GM21423 (cell line): ENCODE measurements at regions not wholly inside any gene's neighbourhood (a gene's known extent, or its start where the extent isn't known, plus 50 kb on each side); places are given as distances from the start of the nearest gene placed in this dataset.

Experiments used
- ATAC-seq: cut with Tn5 transposase; IDR thresholded peaks from one replicate; pipeline ENCODE4 v1.9.1; 2021; ENCODE audit warnings: mild to moderate bottlenecking, moderate library complexity; ENCODE audit not compliant: unreplicated experiment

DNA sequence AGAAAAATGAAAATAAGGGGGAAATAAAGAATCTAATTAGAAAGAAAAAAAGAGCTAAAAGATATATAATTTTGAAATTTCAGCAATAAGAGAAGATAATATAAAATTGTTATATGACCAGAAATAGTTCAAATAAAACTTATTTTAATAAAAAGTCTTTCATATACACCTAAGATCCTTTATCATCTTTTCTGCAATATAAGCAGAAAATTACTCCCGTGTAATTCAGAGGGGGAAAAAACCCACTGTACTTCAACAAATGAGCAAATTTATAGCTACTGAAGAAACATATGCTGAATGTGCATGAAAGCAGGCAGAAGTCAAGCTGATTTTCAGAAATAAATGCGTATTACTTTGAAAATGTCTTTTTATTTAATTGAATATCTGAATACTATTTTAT, 771.3 kb downstream of the FAT4 start:
- ATAC-seq = no peak

GRCh38 chr4:126087101-126087500, 772.3 kb downstream of the FAT4 start:
- ATAC-seq = no peak

GRCh38 chr4:126097155-126097799, 782.5 kb downstream of the FAT4 start:
- no peak for ATAC-seq

DNA sequence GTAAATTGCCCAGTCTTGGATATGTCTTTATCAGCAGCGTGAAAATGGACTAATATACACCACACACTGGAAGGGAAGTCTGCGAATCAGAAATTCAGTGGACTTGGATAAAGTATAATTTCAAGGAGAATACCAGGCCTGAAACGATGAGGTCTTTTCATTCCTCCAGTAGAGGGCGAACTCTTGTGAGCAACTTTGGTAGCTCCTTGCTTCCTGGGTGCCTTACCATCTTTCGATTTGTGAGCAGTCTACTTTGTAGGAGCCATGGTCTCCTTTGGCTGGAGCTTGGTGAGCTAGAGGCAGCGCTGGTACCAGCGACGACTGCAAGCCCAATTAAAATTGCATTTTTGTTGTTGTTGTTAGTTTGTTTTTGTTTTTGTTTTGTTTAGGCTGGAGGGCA, 791.9 kb downstream of the FAT4 start:
- no peak for ATAC-seq

DNA sequence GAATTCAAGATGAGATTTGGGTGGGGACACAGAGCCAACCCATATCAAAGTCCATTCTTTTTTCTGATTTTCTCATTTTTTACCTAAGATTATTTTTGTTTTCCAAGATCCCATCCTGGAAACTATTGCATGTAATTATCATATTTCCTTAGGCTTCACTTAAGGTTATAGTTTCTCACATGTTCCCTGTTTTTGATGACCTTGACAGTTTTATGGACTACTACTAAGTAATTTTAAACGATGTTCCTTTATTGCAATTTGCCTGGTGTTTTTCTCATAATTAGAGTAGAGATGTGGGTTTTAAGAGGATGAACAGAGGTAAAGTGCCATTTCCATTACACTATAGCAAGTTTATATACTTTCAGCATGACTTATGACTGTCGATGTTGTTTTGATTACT, 795.1 kb downstream of the FAT4 start:
- no peak for ATAC-seq

DNA sequence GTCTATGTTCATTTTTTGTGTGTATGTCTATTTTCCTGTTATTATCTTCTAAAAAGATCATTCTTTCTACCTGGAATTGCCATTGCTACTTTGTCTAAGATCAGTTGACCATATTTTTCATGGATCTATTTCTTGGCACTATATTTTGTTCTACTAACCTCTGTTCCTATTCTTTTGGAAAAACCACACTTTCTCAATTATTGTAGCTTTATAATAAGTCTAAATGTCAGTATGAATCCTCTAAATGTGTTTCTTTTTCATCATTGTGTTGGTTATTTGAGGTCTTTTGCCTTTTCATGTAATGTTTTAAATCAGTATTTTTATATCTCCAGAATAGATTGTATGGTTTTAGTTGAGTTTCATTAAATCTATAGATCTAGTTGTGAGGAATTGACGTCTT, 798.3 kb downstream of the FAT4 start:
- no peak for ATAC-seq

- no peak for ATAC-seq
Measured at GRCh38 chr4:126123611-126124325, 809.0 kb downstream of the FAT4 start.

GRCh38 chr4:126124818-126125217, 810.1 kb downstream of the FAT4 start:
- no peak for ATAC-seq

- no peak for ATAC-seq
Measured at GRCh38 chr4:126130215-126130614, 815.5 kb downstream of the FAT4 start.

DNA sequence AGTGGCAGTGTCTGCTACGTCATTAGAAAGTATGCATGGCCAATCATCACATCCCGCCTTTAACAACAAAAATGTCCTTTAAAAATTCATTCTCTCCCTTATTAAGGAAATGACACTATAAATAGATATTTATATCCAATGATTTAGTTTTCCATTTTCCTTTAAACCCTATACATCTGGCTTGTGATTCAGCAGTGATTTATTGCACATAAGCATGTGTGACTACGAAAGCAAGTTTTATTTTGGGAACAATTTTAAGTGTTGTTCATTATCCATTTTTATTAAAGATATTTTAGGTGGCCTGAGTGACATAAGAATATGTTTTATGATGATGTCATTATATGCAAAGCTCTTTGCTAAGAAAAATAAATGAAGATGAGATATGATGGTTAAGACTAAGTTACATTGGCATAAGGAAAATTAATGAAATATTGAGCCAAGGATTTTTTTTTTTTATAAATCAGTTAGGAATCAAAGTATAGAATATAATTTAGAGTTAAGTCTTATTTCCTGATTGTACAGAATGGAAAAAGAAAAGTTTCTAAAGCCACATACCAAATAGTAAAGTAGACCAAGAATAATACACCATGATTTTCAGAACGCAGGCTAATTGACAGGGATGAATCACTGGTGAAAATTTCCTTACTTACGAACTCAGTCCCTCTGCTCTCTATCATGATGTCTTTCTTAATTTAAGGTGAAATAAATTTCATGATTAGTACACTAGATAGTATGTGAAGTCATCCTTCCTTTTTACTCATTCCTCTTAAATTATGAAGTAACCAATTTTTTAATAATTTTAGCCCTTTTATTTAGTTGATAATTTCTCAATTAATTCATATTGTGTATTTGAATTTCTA, 822.4 kb downstream of the FAT4 start:
- no peak for ATAC-seq

GRCh38 chr4:126137782-126138170, 823.0 kb downstream of the FAT4 start:
- ATAC-seq = no peak

- ATAC-seq = no peak
Measured at GRCh38 chr4:126144543-126145237, 829.9 kb downstream of the FAT4 start.

DNA sequence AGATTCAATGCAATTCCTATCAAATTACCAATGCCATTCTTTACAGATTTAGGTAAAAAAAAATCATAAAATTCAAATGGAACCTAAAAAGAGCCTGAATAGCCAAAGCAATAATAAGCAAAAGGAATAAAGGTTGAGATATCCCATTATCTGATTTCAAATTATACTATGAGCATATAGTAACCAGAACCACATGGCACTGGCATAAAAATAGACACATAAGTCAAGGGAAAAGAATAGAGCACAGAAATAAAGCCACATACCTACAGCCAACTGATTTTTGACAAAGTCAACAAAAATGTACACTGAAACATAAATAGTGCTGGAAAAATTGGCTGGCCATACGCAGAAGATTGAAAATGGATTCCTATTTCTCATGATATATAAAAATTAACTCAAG, 853.7 kb downstream of the FAT4 start:
- no peak for ATAC-seq

DNA sequence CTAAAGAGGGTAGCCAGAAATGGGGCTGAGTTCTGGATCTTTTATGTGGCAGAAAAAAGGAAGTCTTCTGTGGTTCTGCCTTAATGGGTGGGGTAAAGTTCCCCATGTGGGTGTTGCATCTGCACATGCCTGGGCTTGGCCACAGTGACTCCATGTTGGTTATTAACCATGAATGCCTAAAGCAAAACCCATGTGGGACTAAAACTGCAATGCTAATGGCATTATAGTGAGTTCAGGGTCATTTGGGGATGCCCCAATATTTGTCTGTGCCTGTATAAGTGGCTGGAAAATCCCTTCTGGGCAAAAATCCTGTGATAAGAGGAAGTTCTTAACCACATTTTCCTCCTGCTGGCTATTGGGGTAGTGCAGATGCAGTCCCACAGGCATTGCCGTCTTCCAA, 857.4 kb downstream of the FAT4 start:
- ATAC-seq = peak; percentile 62

DNA sequence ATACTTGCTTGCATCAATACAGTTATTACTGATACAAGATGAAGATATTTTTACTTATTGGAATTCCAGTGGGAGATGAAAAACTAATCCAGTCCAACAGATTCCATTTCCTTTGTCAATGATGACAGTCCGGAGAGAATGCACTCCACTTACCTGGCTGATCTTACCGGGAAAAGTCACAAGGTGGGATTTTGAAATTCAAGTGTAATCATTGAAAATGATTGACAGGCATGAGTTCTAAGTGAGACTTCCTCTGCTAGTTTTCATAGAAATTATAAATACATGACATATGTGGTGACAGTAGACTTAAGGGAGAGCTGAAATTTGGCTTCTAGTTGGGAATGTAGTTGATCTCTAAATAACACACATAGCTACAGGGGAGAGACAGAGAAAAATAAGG, 859.9 kb downstream of the FAT4 start:
- no peak for ATAC-seq

GRCh38 chr4:126180642-126181041, 865.9 kb downstream of the FAT4 start:
- no peak for ATAC-seq

GRCh38 chr4:126182336-126182735, 867.6 kb downstream of the FAT4 start:
- no peak for ATAC-seq

DNA sequence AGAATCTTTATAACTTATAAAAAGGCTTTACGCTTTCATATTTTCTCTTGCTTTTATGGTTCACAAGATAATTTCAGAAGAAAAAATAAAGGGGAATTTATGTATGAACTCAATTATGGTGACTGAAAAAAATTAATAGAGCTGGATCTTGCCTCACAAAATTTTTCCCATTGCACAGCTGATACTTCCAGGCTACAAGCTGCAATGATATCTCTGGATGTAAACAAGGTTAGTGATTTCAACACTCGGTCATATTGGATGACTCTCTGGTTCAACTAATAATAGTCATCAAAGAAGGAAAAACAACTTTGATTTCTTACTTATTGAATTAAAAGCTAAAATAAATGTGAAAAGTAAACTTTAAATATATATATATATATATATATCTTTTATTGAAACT, 868.0 kb downstream of the FAT4 start:
- no peak for ATAC-seq

GRCh38 chr4:126183206-126183605, 868.5 kb downstream of the FAT4 start:
- no peak for ATAC-seq

GRCh38 chr4:126191536-126191935, 876.8 kb downstream of the FAT4 start:
- no peak for ATAC-seq

DNA sequence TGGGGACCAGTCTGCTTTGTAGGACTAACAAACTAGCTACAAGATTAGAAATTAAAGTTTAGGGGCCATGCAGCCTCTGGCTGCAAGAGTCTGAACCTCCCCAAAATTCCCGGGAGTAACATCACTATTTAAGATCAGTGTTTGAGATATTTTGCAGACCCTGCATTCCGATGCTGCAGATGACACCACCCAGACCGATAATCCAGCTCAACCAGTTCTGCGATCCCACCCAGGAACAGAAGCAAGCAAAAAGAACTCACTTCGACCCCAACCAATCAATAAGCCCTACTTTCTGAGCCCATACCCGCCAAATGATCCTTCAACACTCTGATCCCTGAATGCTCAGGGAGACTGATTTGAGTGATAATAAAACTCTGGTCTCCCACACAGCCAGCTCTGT, 877.8 kb downstream of the FAT4 start:
- no peak for ATAC-seq
